KMS-11 (cell line): ENCODE measurements at regions not wholly inside any gene's neighbourhood (a gene's known extent, or its start where the extent isn't known, plus 50 kb on each side); places are given as distances from the start of the nearest gene placed in this dataset.

Source experiments
- H2AFZ ChIP-seq: fragments of 200-600 bp; sonication (generic); 2 replicates; pipeline ENCODE4 v1.6.1; 2016; ENCODE audit warnings: antibody characterized with exemption, mixed run types, low read depth
- H3K27ac ChIP-seq: fragments of 200-600 bp; sonication (generic); 2 replicates; pipeline ENCODE4 v1.6.1; 2016; ENCODE audit warnings: mild to moderate bottlenecking, mixed run types
- H3K27me3 ChIP-seq: fragments of 200-600 bp; sonication (generic); 2 replicates; pipeline ENCODE4 v1.6.1; 2017; ENCODE audit warnings: mild to moderate bottlenecking, low read depth, mixed run types, moderate library complexity; ENCODE audit not compliant: insufficient read depth
- H3K36me3 ChIP-seq: fragments of 200-600 bp; sonication (generic); 2 replicates; pipeline ENCODE4 v1.6.1; 2017; ENCODE audit warnings: mild to moderate bottlenecking, mixed run types; ENCODE audit not compliant: insufficient read depth
- H3K4me1 ChIP-seq: fragments of 200-600 bp; sonication (generic); 2 replicates; pipeline ENCODE4 v1.6.1; 2016; ENCODE audit warnings: mild to moderate bottlenecking, low read depth, mixed run types; ENCODE audit not compliant: poor library complexity, severe bottlenecking
- H3K4me2 ChIP-seq: fragments of 200-600 bp; sonication (generic); 2 replicates; pipeline ENCODE4 v1.7.0; 2016; ENCODE audit warnings: mild to moderate bottlenecking, mixed run types
- H3K4me3 ChIP-seq: fragments of 200-600 bp; sonication (generic); IDR thresholded peaks from 2 replicates; pipeline ENCODE4 v1.6.1; 2017; ENCODE audit warnings: low read depth, low read length, mixed read lengths; ENCODE audit not compliant: insufficient read depth
- H3K79me2 ChIP-seq: fragments of 200-600 bp; sonication (generic); 2 replicates; pipeline ENCODE4 v1.6.1; 2016; ENCODE audit warnings: low read depth, mixed run types; ENCODE audit not compliant: insufficient read depth
- H3K9ac ChIP-seq: fragments of 200-600 bp; sonication (generic); 2 replicates; pipeline ENCODE4 v1.6.1; 2016; ENCODE audit warnings: mild to moderate bottlenecking, mixed run types
- H4K20me1 ChIP-seq: fragments of 200-600 bp; sonication (generic); 2 replicates; pipeline ENCODE4 v1.6.1; 2016; ENCODE audit warnings: mild to moderate bottlenecking, mixed run types; ENCODE audit not compliant: insufficient read depth
- TF ChIP-seq, protein P1 (sequence below): fragments of 200-600 bp; sonication (generic); conservative IDR thresholded peaks from 2 replicates; pipeline ENCODE4 v1.6.1; 2017; ENCODE audit warnings: low read depth, mild to moderate bottlenecking, antibody characterized with exemption, low read length, moderate library complexity, mixed read lengths

DNA sequence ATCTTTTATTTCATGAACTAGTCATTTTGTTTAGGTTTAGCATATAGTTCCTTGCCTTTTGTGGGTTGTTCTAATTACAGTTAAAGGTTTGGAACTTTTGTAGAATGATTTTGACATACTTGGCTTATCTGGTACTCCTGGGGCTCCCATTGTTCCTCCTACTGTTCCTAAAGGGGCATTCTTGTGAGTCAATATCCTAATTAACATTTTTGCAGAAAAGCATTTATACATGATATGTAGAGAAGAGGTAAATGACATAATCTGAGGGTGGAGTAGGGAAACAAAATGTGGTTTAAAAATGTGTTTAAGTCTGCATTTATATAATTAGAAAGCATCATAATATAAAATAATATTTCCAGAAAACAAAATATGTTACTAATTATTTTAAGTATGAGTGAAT lies 529.2 kb downstream of the FAT4 start:
- Histone ChIP-seq H3K79me2 (no peaks in the 10 kb centered on the region), H3K27me3 (no peaks in the 10 kb centered on the region), H3K9ac (no peak overlapping the region), H3K4me1 (no peaks in the 10 kb centered on the region), H3K36me3 (no peaks in the 10 kb centered on the region), H4K20me1 (no peaks in the 10 kb centered on the region), H3K27ac (no peak overlapping the region), H2AFZ (no peak overlapping the region), H3K4me2 (no peak overlapping the region), H3K4me3 (no peak overlapping the region)
- TF ChIP-seq, protein P1, sequence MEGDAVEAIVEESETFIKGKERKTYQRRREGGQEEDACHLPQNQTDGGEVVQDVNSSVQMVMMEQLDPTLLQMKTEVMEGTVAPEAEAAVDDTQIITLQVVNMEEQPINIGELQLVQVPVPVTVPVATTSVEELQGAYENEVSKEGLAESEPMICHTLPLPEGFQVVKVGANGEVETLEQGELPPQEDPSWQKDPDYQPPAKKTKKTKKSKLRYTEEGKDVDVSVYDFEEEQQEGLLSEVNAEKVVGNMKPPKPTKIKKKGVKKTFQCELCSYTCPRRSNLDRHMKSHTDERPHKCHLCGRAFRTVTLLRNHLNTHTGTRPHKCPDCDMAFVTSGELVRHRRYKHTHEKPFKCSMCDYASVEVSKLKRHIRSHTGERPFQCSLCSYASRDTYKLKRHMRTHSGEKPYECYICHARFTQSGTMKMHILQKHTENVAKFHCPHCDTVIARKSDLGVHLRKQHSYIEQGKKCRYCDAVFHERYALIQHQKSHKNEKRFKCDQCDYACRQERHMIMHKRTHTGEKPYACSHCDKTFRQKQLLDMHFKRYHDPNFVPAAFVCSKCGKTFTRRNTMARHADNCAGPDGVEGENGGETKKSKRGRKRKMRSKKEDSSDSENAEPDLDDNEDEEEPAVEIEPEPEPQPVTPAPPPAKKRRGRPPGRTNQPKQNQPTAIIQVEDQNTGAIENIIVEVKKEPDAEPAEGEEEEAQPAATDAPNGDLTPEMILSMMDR = no peak

DNA sequence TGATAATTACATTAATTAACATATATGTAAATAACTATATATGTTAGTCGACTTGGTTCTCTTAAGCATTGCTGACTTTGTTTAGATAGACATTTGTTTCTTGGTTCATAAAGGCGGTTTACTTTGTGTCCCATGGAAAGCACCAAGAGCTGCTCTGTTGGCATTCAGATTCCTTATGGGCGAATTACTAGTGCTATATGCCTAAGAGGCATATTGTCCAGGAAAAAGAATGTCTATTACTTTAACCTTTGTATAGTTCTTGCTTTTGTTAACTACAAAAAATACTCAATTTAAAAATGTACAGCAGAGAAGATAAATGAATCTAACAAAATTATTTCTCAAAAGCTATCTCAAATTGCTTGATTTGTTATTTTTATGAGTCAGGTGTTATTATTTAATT lies 532.8 kb downstream of the FAT4 start:
- Histone ChIP-seq H2AFZ (no peak overlapping the region), H3K4me2 (no peak overlapping the region), H4K20me1 (no peaks in the 10 kb centered on the region), H3K4me3 (no peak overlapping the region), H3K36me3 (no peaks in the 10 kb centered on the region), H3K27ac (no peak overlapping the region), H3K4me1 (peaks cover 8% of the 10 kb centered on the region), H3K27me3 (no peaks in the 10 kb centered on the region), H3K9ac (no peak overlapping the region), H3K79me2 (no peaks in the 10 kb centered on the region)
- TF ChIP-seq, protein P1 = no peak

DNA sequence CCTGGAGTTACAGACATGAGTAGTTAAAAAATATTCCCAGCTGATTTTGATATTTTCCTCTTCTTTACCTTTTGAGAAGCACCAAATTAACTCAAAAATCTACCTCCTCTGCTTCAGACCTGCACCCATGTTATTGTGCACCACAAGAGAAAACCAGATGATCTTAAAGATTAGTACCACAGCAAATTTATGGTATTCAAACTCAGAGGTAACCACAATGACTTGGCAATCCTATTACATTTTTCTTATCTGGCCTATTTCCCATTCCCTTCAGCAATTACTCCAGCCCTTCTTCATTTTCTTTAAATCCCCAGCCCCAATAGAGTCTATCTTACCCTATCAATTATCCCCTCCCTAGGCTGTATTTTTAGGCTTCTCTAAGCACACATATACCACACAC lies 535.1 kb downstream of the FAT4 start:
- no peaks in the 10 kb centered on the region for H3K79me2 ChIP-seq
- peaks cover 8% of the 10 kb centered on the region for H3K4me1 ChIP-seq
- no peak overlapping the region for H3K4me3 ChIP-seq
- H2AFZ ChIP-seq = no peak overlapping the region
- no peaks in the 10 kb centered on the region for H3K27me3 ChIP-seq
- no peak overlapping the region for H3K9ac ChIP-seq
- H4K20me1 ChIP-seq = no peaks in the 10 kb centered on the region
- H3K27ac ChIP-seq = no peak overlapping the region
- no peak overlapping the region for H3K4me2 ChIP-seq
- TF ChIP-seq, protein P1 = no peak
- H3K36me3 ChIP-seq = no peaks in the 10 kb centered on the region

DNA sequence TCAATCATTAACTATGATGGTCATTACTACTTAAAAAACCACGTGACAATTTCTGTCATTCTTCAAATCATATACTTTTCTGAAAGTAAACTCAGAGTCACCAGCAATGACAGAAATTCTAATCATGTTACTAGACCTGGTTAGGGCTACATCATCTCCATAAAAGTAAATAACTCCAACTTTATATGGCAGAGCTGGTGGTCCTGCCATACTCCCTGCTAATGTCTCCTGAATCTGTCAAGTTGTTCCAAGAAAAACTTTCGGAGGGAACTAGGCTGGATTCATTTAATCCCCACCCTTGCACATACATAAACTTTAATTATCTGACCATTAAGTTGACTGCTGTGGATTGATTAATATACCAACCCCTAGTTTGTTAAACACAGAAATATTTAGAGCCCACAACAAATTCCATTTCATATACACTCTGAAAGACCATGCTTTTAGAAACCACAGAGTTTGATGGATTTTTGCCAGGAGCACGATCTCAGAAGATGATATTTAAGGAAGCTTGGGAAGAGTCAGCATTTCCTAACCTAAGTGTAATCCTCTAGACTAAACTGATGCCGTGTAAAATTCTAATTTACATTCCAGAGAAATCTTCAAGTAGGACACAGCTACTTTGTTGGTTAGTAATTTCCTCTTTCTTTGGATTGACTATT lies 577.0 kb downstream of the FAT4 start:
- H3K36me3 ChIP-seq = no peaks in the 10 kb centered on the region
- H3K79me2 ChIP-seq = no peaks in the 10 kb centered on the region
- no peaks in the 10 kb centered on the region for H3K27me3 ChIP-seq
- H3K4me2 ChIP-seq = no peak overlapping the region
- H3K9ac ChIP-seq = no peak overlapping the region
- no peak overlapping the region for H2AFZ ChIP-seq
- TF ChIP-seq, protein P1 = no peak
- H3K27ac ChIP-seq = no peak overlapping the region
- no peak overlapping the region for H3K4me3 ChIP-seq
- H4K20me1 ChIP-seq = no peaks in the 10 kb centered on the region
- H3K4me1 ChIP-seq = no peaks in the 10 kb centered on the region
